K562 (cell line): ENCODE measurements at regions not wholly inside any gene's neighbourhood (a gene's known extent, or its start where the extent isn't known, plus 50 kb on each side); places are given as distances from the start of the nearest gene placed in this dataset.

Source experiments
- E2F4 ChIP-seq: sonication (generic); formaldehyde crosslinking; IDR thresholded peaks from 2 replicates; pipeline ENCODE4 v1.8.0; 2022; ENCODE audit warnings: mild to moderate bottlenecking, low read depth, missing genetic modification reagents
- RFX5 ChIP-seq: IDR thresholded peaks from 2 replicates; pipeline ENCODE4 v1.6.1; 2011; ENCODE audit warnings: low read depth, mild to moderate bottlenecking, improper control_type of control experiment, low read length
- TF ChIP-seq, protein P1 (sequence below): IDR thresholded peaks from 2 replicates; pipeline ENCODE4 v1.6.1; 2012; ENCODE audit warnings: low read depth, low read length, improper control_type of control experiment, borderline replicate concordance
- TF ChIP-seq, protein P2 (sequence below): fragments of 450-650 bp; IDR thresholded peaks from 2 replicates; pipeline ENCODE4 v1.7.1; 2018; ENCODE audit warnings: mild to moderate bottlenecking, low read depth; ENCODE audit not compliant: partially characterized antibody

- TF ChIP-seq, protein P1, sequence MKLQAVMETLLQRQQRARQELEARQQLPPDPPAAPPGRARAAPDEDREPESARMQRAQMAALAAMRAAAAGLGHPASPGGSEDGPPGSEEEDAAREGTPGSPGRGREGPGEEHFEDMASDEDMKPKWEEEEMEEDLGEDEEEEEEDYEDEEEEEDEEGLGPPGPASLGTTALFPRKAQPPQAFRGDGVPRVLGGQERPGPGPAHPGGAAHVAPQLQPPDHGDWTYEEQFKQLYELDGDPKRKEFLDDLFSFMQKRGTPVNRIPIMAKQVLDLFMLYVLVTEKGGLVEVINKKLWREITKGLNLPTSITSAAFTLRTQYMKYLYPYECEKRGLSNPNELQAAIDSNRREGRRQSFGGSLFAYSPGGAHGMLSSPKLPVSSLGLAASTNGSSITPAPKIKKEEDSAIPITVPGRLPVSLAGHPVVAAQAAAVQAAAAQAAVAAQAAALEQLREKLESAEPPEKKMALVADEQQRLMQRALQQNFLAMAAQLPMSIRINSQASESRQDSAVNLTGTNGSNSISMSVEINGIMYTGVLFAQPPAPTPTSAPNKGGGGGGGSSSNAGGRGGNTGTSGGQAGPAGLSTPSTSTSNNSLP = no peak
- TF ChIP-seq RFX5 (no peak), E2F4 (CRISPR knock-in tag) (no peak)
- TF ChIP-seq, protein P2, sequence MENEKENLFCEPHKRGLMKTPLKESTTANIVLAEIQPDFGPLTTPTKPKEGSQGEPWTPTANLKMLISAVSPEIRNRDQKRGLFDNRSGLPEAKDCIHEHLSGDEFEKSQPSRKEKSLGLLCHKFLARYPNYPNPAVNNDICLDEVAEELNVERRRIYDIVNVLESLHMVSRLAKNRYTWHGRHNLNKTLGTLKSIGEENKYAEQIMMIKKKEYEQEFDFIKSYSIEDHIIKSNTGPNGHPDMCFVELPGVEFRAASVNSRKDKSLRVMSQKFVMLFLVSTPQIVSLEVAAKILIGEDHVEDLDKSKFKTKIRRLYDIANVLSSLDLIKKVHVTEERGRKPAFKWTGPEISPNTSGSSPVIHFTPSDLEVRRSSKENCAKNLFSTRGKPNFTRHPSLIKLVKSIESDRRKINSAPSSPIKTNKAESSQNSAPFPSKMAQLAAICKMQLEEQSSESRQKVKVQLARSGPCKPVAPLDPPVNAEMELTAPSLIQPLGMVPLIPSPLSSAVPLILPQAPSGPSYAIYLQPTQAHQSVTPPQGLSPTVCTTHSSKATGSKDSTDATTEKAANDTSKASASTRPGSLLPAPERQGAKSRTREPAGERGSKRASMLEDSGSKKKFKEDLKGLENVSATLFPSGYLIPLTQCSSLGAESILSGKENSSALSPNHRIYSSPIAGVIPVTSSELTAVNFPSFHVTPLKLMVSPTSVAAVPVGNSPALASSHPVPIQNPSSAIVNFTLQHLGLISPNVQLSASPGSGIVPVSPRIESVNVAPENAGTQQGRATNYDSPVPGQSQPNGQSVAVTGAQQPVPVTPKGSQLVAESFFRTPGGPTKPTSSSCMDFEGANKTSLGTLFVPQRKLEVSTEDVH = no peak
Observed at GRCh38 chr1:90322186-90322585, 327.3 kb downstream of the ZNF326 start.
